IPS-NIHi11 (cell line): ENCODE measurements at regions not wholly inside any gene's neighbourhood (a gene's known extent, or its start where the extent isn't known, plus 50 kb on each side); places are given as distances from the start of the nearest gene placed in this dataset.
"Not testable (repeated sequence)": the region's sequence is repeated elsewhere in the genome, so short reads cannot be mapped to it uniquely, and the experiment has no call there.

Experiments used
- DNase-seq: peaks from one replicate; pipeline ENCODE4 v3.0.0; 2012; ENCODE audit warnings: mixed read lengths, low spot score

DNA sequence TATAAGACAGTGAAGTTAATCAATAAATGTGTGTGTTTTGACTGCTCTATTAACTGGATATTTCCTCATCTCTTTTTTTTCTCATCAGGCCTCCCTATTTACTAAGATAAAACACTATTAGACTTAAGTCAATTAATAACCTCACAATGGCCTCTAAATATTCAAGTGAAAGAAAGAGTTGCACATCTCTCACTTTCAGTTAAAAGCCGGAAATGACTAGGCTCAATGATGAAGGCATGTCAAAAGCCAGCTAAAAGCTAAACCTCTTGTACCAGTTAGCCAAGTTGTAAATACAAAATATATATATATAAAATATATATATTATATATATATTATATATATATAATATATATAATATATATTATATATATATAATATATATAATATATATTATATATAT, 127.0 kb upstream of the MEOX2 start:
- no peak for DNase-seq

DNA sequence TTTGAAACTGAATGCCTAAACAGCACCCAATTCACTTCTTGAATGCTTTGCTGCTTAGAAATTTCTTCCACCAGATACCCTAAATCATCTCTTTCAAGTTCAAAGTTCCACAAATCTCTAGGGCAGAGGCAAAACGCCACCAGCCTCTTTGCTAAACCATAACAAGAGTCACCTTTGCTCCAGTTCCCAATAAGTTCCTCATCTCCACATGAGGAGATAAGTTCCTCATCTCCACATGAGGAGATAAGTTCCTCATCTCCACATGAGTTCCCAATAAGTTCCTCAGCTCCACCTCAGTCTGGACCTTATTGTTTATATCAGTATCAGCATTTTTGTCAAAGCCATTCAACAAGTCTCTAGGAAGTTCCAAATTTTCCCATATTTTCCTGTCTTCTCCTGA, 123.9 kb upstream of the MEOX2 start:
- not testable (repeated sequence) for DNase-seq

DNA sequence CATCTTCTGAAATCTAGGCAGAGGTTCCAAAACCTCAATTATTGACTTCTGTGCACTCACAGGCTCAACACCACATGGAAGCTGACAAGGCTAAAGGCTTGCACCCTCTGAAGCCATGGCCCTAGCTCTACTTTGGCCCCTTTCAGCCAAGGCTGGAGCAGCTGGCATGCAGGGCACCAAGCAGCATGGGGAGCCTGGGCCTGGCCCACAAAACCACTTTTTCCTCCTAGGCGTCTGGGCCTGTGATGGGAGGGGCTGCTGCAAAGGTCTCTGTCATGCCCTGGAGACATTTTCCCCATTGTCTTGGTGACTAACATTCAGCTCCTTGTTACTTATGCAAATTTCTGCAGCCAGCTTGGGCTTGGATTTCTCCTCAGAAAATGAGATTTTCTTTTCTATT, 123.5 kb upstream of the MEOX2 start:
- not testable (repeated sequence) for DNase-seq

DNA sequence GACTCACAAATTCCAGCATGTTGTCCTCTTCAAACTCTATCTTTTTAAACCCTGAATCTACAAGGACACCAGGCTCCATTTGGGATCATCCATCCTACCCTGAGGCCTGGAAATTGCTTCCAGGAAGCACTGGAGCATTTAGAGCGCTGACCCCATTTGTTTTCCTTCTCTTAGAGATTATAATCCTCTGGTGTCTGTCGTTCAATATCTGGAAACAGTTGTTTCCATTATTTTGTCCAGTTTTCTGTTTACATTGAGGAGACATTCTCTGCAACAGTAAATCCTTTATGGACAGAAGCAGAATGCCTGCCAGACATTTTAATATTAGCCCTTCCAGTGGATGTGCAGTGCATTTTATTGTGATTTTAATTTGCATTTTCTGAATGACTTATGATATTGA, 119.4 kb upstream of the MEOX2 start:
- no peak for DNase-seq

DNA sequence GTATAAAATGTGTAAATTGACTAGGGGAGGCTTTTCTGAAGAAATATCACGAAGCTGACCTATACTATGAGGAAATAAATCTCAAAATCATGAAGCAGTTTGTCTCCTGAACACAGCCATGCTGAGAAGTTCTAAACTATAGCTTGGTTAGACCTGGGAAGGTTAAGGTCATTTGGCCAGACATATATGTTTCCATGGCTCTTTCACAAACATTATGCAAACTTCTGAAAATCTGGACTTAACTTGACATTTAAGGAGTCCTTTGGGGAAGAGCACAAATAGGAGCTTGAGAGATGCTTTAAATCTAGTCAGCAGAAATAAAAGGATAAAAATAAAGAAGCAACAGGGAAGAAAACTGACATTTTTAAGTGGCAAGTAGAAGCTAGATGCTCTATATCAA, 115.9 kb upstream of the MEOX2 start:
- no peak for DNase-seq

DNA sequence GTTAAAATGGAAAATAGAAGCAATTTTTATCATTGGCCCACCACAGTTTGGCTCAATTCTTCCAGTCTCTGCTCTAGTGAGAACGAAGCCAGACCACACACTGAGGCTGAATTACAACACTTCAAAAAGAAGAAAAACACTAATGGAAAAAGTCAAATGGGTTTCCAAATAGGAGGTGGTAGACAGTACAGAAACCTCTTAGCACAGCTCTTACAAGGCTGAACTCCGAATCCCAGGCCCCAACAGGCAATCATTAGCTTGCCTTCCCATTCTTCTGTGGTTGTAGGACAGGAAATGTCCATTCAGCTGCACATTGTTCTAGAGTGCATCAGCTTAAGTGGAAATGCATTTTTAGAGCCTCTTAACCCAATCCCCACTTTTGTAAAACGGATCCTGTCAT, 115.1 kb upstream of the MEOX2 start:
- no peak for DNase-seq

DNA sequence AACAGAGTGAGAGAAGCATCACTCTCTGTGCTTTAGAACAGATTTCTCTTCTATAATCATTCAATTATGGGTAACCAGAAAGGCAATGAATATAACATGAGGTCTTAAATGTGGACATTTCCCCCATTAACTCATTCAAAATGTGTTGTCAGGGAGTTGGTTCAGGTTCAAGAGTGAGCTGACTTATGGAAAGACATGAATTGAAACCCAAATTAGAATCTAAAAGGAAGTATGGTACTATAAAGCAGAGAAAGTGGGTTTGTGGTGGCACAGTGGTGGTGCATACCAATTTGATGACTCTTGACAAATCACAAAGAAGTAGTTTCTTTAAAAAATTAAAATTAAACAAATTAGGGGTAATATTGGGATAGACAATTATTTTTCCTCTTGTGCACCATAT, 114.6 kb upstream of the MEOX2 start:
- DNase-seq = no peak

DNA sequence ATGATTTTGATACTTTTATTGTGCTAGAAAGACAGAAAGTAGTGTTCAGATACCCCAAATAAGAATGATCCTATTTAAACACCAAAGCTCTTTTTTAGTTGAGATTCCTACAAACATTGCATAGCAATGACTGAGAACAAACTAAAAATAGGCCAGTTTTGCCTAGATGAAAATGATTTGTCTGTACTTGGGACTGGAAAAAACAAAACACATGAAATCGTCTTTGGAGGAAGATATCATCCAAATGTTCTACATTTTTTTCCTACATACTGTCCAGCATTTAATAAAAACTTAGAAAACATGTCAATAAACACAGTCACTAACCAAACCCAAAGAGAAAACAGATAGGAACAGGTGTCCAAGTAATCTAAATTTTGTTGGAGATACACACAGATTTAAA, 111.6 kb upstream of the MEOX2 start:
- DNase-seq = no peak

DNA sequence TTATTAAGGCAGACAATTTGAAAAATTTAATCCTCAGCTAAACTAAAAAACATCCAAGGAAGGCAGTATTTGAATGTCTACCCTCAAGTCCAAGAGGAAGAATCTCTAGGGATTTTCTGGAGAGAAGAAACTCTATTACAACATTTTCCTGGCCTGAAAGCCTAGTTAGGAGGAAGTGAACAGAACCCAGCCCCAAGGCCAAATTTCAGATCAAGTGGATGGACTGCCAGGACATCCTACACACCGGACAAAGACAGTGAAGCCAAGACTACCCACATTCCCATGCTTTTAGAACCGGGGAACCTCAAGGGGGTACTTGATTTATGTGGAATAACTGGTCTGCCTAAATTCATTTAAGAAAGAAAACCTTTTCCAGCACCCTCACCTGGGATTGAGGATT, 108.9 kb upstream of the MEOX2 start:
- no peak for DNase-seq

DNA sequence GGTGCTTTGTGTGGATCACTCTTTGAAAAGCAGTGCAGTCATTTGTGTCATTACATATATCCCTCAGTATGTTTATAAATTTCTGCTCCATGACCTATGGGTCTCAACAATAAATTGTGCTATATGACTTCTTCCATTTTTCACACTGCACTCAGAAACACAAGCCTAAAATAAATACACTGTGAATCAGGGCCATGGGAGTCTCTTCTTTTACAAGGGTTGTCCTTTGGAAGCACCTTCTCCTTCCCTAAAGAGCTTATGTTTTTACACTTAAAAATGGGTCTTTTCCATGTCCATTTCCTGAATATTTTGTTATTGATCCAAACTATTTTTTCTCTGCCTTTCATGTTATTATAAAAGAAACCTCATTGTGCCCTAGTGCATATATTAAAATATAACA, 108.3 kb upstream of the MEOX2 start:
- DNase-seq = no peak

DNA sequence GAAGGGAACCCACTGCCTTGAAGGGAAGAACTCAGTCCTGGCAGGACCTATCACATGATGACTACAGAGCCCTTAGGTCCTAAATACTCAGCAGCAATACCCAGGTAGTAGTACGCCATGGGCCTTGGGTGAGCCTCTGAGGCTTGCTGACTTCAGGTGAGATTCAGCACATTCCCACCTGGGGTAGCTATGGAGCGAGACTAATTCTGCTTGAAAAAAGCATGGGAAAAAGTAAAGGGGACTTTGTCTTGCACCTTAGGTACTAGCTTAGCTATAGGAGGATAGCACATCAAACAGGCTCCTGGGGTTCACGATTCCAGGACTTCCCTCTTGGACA, 98.2 kb upstream of the MEOX2 start:
- DNase-seq = no peak

DNA sequence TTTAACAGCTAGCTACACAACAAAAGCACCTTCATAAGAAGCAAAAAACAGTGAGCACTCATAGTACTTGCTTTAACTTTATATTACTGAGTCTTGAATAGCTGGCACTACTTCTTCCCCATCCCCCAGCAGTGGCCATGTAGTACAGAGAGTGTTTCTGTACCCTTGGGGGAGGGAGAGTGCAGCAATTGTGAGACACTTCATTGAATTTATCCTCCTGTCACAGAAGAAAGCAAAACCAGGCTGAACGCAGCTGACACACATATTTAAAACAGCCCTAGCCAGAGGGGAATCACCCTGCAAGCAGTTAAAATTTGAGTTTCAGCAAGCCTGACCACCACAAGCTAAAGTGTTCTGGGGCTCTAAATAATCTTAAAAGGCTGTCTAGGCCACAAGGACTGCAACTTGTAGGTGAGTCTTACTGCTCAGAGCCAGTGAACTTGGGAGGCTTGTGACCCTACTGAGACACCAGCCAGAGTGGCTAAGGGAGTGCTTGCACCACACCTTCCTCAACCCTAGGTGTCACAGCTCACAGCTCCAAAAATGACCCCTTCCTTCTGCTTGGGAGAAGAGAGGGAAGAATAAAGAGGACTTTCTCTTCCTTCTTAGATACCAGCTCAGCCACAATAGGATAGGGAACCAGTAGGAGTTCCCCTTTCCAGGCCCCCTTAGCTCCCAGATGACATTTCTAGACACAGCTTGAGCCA, 97.7 kb upstream of the MEOX2 start:
- DNase-seq = no peak

DNA sequence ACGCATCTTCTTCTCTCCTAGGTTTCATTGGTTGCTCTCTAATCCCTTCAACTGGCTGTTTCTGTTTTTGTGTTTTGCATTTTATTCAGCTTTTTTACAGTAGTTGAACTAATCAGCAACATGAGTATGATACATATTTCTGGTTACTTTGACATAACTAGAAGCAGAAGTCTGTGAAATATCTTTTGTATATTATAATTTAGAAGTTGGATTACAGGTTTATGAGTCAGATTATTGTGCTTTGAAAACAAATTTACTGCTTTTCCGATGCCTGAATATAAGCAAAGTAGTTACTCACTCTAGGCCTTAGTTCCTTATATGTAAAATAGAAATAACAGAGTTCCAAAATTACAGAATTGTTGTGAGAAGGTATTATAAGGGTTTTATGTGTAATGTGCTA, 96.2 kb upstream of the MEOX2 start:
- DNase-seq = no peak

DNA sequence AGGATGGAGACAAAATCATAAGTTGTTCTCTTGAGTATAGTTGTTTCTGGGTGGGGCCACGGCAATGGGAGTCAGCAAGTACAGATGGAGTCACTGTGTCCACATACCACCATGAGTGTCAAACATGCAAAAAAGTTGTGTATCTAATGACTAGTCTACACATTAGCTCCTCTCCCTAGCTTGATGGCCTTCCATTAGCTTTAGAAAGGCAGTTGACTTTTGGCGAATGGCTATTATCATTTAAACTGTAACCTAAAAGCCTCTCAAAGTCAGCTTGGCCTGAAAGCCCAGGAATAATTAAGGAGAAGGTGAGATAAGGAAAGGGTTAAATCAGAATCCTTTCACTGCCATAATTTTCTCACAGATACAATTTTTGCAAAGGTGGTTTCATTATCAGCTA, 95.5 kb upstream of the MEOX2 start:
- no peak for DNase-seq

DNA sequence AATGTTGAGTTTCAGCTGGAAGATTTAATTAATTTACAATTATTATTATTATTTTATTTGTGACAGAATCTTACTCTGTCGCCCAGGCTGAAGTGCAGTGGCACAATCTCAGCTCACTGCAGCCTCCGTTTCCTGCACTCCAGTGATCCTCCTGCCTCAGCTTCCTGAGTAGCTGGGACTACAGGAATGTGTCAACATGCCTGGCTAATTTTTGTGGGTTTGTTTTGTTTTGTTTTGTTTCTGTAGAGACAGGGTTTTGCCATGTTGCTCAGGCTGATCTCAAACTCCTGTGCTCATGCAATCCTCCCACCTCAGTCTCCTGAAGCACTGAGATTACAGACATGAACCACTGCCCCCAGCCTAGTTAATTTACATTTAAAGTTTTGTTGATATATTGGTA, 93.8 kb upstream of the MEOX2 start:
- no peak for DNase-seq

DNA sequence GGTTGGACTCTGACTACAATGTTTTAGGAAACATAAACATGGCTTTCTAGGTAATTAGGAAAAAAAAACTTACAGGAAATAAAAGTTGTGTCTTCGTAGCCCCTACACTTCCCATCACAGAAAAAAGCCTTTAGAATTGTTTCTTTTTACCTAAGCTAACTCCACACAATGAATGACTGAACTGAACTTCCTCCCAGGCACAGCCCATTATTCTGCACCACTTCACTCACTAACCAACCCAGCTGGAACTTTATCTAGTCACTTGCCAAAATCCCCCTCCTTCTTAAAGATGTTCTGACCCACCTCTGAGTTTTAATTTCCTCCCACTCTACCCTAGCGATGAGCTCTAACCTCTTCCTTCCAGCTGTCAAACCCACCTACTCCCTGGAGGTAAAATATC, 91.7 kb upstream of the MEOX2 start:
- DNase-seq = no peak

DNA sequence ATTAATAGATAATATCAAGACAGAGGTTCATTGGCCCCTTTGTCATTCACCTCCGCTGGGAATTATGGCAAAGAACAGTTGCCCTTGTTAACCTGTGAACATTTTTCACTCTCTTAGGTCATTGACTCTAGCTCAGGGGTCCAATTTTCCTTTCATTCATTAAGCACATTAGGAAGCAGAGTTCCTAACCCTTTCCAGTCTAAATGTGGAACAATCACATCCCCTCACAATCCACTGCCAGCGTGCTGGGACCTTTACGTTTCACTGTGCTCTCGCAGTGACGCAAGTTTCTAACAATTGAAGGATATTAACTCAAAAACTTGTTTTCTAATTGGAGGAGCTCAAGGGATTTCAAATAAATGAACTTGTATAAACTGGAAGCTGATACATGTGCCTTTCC, 79.3 kb upstream of the MEOX2 start:
- no peak for DNase-seq

DNA sequence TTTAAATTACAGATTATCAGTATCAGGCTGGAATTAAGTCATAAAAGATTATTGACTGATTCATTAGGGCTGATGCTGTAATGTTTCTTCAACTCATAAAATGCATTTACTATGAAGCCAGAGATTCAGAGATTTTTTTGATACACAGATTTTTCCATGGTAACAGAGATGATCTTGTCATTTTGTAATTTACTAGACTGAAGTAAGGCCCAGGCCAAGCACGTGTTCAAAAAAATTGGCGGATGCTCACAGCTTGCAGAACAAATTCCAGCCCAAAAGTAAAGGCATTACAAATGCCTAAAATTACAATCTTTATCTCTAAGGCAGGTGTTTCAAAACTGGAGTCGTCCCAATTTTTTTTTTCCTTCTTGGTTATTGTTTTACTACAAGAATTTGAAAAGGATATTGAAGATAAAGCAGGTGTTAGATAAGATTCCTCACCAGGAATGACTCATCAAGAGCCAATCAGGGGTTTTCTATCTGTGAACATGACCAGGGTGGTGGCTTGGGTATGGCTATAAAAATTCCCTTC, 78.4 kb upstream of the MEOX2 start:
- DNase-seq = no peak

DNA sequence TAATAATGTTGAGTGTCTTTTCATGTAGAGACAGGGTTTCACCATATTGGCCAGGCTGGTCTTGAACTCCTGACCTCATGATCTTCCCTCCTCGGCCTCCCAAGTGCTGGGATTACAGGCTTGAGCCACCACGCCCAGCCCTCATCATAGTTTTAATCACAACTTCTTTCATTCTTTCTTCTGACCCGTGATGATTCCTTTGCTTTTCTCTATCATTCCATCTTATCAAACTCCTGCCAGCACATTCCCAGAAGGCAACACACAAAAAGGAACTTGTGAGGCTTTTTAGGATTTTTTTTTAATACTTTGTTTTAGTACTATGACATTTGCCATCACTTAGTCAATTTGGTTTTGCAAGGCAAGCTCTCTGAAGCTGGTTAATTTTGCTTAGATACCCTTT, 77.5 kb upstream of the MEOX2 start:
- DNase-seq = no peak

DNA sequence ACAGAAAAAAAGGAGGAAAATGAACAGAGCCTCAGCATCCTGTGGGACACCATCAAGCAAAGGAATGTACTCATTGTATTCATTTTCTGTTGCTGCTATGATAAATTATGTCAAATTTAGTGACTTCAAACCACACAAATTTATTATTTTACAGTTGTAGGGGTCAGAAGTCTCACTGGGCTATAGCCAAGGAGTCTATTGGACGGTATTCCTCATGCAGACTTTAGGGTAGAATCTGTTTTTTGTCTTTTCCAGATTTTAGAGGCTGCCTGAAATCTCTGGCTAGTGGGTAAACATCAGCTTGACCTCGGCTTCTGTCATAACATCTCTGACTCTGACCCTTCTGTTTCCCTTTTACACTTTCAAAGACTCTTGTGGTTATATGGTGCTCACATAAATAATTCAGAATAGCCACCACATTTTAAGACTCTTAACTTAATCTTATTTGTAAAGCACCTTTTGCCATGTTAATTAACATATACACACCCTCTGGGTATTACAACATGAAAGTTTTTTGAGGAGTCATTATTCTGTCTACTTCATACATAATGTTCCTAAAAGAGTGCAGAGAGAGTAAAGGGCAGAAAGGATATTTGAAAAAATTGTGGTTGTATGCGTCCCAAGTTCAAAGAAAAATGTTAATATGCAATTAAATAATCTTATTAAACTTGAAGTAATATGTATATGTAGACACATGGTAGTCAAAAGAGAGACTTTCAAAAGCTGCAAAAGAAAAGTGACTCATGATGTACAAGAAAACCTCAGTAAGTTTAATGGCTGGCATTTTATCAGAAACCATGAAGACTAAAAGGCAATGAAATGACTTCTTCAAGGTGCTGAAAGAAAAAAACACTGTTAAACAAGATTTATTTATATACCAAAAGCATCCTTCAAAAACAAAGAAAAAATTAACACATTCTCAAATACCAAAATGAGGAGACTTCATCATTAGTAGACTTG, 70.8 kb upstream of the MEOX2 start:
- DNase-seq = no peak

DNA sequence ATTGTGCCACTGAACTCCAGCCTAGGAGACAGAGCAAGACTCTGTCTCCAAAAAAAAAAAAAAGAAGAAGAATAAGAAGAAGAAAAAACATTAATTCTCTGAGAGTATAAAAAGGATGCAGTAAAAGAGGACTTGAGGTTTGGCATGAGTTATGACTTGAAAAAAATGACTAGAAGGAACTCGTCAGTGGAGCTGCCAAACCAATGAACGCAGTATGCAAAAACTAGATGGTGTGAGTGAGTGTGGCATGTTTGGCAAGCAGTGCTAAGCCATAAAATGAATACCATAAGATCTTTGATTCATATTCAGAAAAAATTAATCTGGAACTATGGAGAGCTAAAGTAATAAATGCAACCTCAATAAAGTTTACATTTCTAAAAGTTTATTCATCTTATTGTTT, 68.6 kb upstream of the MEOX2 start:
- no peak for DNase-seq

DNA sequence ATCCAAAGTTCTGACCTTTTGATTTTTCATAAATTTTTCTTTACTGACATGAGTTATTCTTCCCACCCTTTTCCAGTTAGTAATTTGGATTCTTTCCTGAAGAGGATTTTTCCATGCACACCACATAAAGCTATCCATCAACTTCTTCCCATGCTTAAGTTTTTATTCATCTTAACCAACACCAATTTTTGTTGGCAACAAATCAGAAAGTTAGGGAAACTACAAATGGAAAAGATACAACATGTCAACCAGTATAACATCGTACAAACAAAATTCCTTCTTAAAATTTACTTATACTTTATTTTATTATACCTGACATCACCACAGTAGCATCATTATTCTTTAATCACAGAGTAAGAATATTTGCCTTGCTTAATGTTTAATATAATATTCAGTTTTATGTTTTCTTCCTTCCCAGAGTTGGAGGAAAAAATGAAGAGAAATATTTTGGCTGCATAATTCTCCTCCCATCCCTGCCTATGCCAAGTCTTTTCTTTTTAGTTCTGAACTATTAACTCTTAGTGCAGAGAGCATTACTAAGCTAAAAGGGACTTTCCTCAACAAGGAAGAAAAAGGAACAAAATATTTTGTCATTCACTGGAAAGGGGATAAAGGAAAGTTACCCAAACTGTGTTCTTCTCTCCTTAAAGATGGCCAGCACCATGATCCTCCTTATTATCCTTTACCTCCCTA, 67.5 kb upstream of the MEOX2 start:
- no peak for DNase-seq

DNA sequence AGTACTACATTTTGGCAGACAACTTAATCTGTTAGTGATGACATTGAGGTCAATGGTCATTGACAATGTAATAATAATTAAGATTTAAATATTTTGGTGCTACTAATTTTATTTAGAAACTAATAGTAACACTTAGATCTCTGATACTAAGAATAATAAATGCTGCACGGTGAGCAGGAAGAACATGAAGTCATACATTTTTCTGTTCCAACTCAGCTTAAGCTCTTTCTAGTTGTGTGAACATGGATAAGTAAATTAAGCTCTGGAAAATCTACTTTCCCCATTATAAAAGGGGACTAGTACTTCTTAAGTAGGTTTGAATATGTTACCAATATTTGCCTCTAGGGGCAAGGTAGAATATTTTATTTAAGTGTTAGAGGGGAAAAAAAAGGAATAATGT, 65.9 kb upstream of the MEOX2 start:
- no peak for DNase-seq
